A673 (cell line): ENCODE measurements at regions not wholly inside any gene's neighbourhood (a gene's known extent, or its start where the extent isn't known, plus 50 kb on each side); places are given as distances from the start of the nearest gene placed in this dataset.

Source experiments
- CTCF ChIP-seq: fragments of 300-800, 200-600 bp; sonication (generic); conservative IDR thresholded peaks from 2 replicates; pipeline ENCODE4 v1.5.1; 2017; ENCODE audit warnings: low read depth, mild to moderate bottlenecking, antibody characterized with exemption, low read length, moderate library complexity, mixed read lengths
- EZH2 ChIP-seq: fragments of 200-600 bp; sonication (generic); IDR thresholded peaks from 2 replicates; pipeline ENCODE4 v1.6.1; 2017; ENCODE audit warnings: borderline replicate concordance, low read depth, mild to moderate bottlenecking, mixed read lengths, antibody characterized with exemption, low read length; ENCODE audit not compliant: poor library complexity, severe bottlenecking

GRCh38 chr6:156717542-156717941 lies 59.6 kb upstream of the ARID1B start:
- TF ChIP-seq CTCF (no peak), EZH2 (no peak)
